ENCODE measurements at regions not wholly inside any gene's neighbourhood (a gene's known extent, or its start where the extent isn't known, plus 50 kb on each side); places are given as distances from the start of the nearest gene placed in this dataset.

- TF ChIP-seq CTCF (IDR thresholded peaks at IDR 0.05), result no peak
- ATAC-seq (ENCODE audit: insufficient number of reproducible peaks, low FRiP score, low read depth) (no peak), DNase-seq (ENCODE audit: low spot score) (no peak)
- no peak overlapping the region for H3K4me3 ChIP-seq
- no peaks in the 10 kb centered on the region for H3K4me1 ChIP-seq (ENCODE audit: control insufficient read depth in 1 of 2, low read depth in 2 of 2)
- H3K9me3 ChIP-seq, result no peaks in the 10 kb centered on the region
- no peaks in the 10 kb centered on the region for H3K27me3 ChIP-seq (replicated peaks; ENCODE audit: insufficient read depth)
- H3K27ac ChIP-seq, result no peak overlapping the region
- no peaks in the 10 kb centered on the region for H3K36me3 ChIP-seq
Observed at GRCh38 chr15:38652998-38653397, 88.4 kb upstream of the RASGRP1 start.

GRCh38 chr15:38658431-38658830 lies 93.8 kb upstream of the RASGRP1 start:
- ATAC-seq (ENCODE audit: insufficient number of reproducible peaks, low FRiP score, low read depth), result no peak
- DNase-seq (ENCODE audit: low spot score), result no peak
- Histone ChIP-seq H3K9me3 (no peaks in the 10 kb centered on the region), H3K27ac (no peak overlapping the region), H3K4me1 (ENCODE audit: control insufficient read depth in 1 of 2, low read depth in 2 of 2) (no peaks in the 10 kb centered on the region), H3K36me3 (no peaks in the 10 kb centered on the region), H3K27me3 (replicated peaks; ENCODE audit: insufficient read depth) (no peaks in the 10 kb centered on the region), H3K4me3 (no peak overlapping the region)
- TF ChIP-seq CTCF (IDR thresholded peaks at IDR 0.05), result no peak

GRCh38 chr15:38660738-38661137 lies 96.1 kb upstream of the RASGRP1 start:
- TF ChIP-seq CTCF (IDR thresholded peaks at IDR 0.05), result no peak
- H3K27ac ChIP-seq, result no peak overlapping the region
- H3K27me3 ChIP-seq (replicated peaks; ENCODE audit: insufficient read depth), result no peaks in the 10 kb centered on the region
- H3K36me3 ChIP-seq, result no peaks in the 10 kb centered on the region
- H3K4me3 ChIP-seq, result no peak overlapping the region
- DNase-seq (ENCODE audit: low spot score) (no peak), ATAC-seq (ENCODE audit: insufficient number of reproducible peaks, low FRiP score, low read depth) (no peak)
- H3K4me1 ChIP-seq (ENCODE audit: control insufficient read depth in 1 of 2, low read depth in 2 of 2), result no peaks in the 10 kb centered on the region
- H3K9me3 ChIP-seq, result no peaks in the 10 kb centered on the region

GRCh38 chr15:38662033-38662802 lies 97.6 kb upstream of the RASGRP1 start:
- Histone ChIP-seq H3K9me3 (no peaks in the 10 kb centered on the region), H3K4me1 (ENCODE audit: control insufficient read depth in 1 of 2, low read depth in 2 of 2) (no peaks in the 10 kb centered on the region), H3K36me3 (no peaks in the 10 kb centered on the region), H3K4me3 (no peak overlapping the region), H3K27ac (no peak overlapping the region), H3K27me3 (replicated peaks; ENCODE audit: insufficient read depth) (no peaks in the 10 kb centered on the region)
- ATAC-seq (ENCODE audit: insufficient number of reproducible peaks, low FRiP score, low read depth), result no peak
- TF ChIP-seq CTCF (IDR thresholded peaks at IDR 0.05), result no peak
- no peak for DNase-seq (ENCODE audit: low spot score)

GRCh38 chr15:38662805-38663204 lies 98.2 kb upstream of the RASGRP1 start:
- no peaks in the 10 kb centered on the region for H3K36me3 ChIP-seq
- no peak for DNase-seq (ENCODE audit: low spot score)
- ATAC-seq (ENCODE audit: insufficient number of reproducible peaks, low FRiP score, low read depth), result no peak
- H3K4me1 ChIP-seq (ENCODE audit: control insufficient read depth in 1 of 2, low read depth in 2 of 2), result no peaks in the 10 kb centered on the region
- no peak overlapping the region for H3K4me3 ChIP-seq
- H3K9me3 ChIP-seq, result no peaks in the 10 kb centered on the region
- H3K27ac ChIP-seq, result no peak overlapping the region
- TF ChIP-seq CTCF (IDR thresholded peaks at IDR 0.05), result no peak
- H3K27me3 ChIP-seq (replicated peaks; ENCODE audit: insufficient read depth), result no peaks in the 10 kb centered on the region

Measured in thoracic aorta (tissue), 2 donors.